Cardiac muscle cell (in vitro differentiated cells and primary cell): ENCODE measurements at regions not wholly inside any gene's neighbourhood (a gene's known extent, or its start where the extent isn't known, plus 50 kb on each side); places are given as distances from the start of the nearest gene placed in this dataset.
A peak's percentile ranks its signal among the peaks of the same experiment; 100 is the strongest.

Experiments
- DNase-seq, 2 donors: peaks; one replicate each; pipeline versions ENCODE4 v3.0.0 to v3.0.0-alpha.2; 2010 to 2017; ENCODE audit warnings: low read depth in 1 of 2, low spot score in 1 of 2
- H3K27ac ChIP-seq: fragments of 200-600 bp; sonication (generic); 2 replicates; pipeline ENCODE4 v1.5.1; 2016
- H3K27me3 ChIP-seq: fragments of 200-600 bp; sonication (generic); 2 replicates; pipeline ENCODE4 v1.6.0; 2016; ENCODE audit warnings: control low read depth
- H3K36me3 ChIP-seq: fragments of 200-600 bp; sonication (generic); 2 replicates; pipeline ENCODE4 v1.5.1; 2016; ENCODE audit warnings: control low read depth
- H3K4me1 ChIP-seq: fragments of 200-600 bp; sonication (generic); 2 replicates; pipeline ENCODE4 v1.8.1; 2017; ENCODE audit warnings: low read depth, mild to moderate bottlenecking, mixed run types
- H3K4me3 ChIP-seq: fragments of 200-600 bp; sonication (generic); 2 replicates; pipeline ENCODE4 v1.5.1; 2016; ENCODE audit warnings: mild to moderate bottlenecking
- H3K9me3 ChIP-seq: fragments of 200-600 bp; sonication (generic); 2 replicates; pipeline ENCODE4 v1.5.1; 2017; ENCODE audit warnings: low read depth, mild to moderate bottlenecking, control low read depth
- CTCF ChIP-seq: IDR thresholded peaks from 2 replicates; pipeline ENCODE4 v1.5.1; 2012; ENCODE audit warnings: low read depth, mild to moderate bottlenecking, low read length

DNA sequence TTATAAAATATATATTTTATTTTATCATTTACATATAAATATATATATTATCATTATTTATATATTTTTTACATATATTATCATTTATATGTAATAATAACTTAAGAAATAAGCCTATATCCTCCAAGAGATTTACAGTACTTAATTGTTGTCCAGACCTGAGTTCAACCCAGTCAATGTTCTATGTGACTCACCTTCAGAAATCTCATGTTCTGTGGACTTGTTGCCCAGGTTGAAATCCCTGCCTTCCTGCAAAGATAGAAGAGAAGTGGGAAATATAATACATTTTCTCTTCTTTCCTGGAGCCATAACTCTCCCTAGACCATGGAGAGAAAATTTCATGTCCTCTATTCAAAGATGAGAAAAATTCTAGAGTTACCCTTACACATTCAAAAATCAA lies 247.3 kb downstream of the PARM1 start:
- no peaks in the 10 kb centered on the region for H3K36me3 ChIP-seq
- no peaks in the 10 kb centered on the region for H3K9me3 ChIP-seq
- no peaks in the 10 kb centered on the region for H3K27me3 ChIP-seq
- peaks cover 5% of the 10 kb centered on the region for H3K4me1 ChIP-seq
- no peak overlapping the region for H3K4me3 ChIP-seq
- no peak overlapping the region for H3K27ac ChIP-seq
- TF ChIP-seq CTCF: no peak
- no peak for DNase-seq

GRCh38 chr4:75179510-75179909 lies 246.6 kb downstream of the PARM1 start:
- no peaks in the 10 kb centered on the region for H3K36me3 ChIP-seq
- DNase-seq: peak in 1 of 2 donors; percentile 18
- no peak for TF ChIP-seq CTCF
- H3K27me3 ChIP-seq: no peaks in the 10 kb centered on the region
- no peak overlapping the region for H3K4me3 ChIP-seq
- H3K9me3 ChIP-seq: no peaks in the 10 kb centered on the region
- H3K4me1 ChIP-seq: peaks cover 5% of the 10 kb centered on the region
- H3K27ac ChIP-seq: no peak overlapping the region

GRCh38 chr4:75172551-75172950 lies 239.6 kb downstream of the PARM1 start:
- Histone ChIP-seq H3K27ac (no peak overlapping the region), H3K4me3 (no peak overlapping the region), H3K9me3 (no peaks in the 10 kb centered on the region), H3K36me3 (no peaks in the 10 kb centered on the region), H3K27me3 (no peaks in the 10 kb centered on the region), H3K4me1 (no peaks in the 10 kb centered on the region)
- TF ChIP-seq CTCF: no peak
- no peak for DNase-seq

- Histone ChIP-seq H3K4me3 (no peak overlapping the region), H3K9me3 (no peaks in the 10 kb centered on the region), H3K27me3 (no peaks in the 10 kb centered on the region), H3K4me1 (no peaks in the 10 kb centered on the region), H3K36me3 (no peaks in the 10 kb centered on the region), H3K27ac (no peak overlapping the region)
- no peak for TF ChIP-seq CTCF
- DNase-seq: no peak
These were observed 236.5 kb downstream of the PARM1 start for GRCh38 chr4:75169427-75169826.

DNA sequence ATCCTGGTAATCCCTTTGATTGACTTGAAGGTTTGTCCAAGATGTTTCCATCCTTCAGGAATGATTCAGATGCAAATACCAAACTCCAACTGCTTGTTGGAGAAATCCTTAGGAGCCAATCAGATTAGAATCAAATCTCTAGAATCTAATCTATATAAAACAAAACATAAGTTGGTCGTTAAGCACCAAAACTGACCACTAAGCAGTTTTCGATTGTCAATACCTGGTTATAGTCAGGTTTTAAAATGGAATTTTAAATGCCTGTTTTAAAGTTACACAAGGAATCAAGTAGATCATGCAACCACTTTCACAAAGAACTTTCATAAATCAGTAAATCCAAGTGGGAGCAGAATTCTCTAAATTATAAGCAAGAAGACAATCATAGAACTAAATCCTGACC lies 236.1 kb downstream of the PARM1 start:
- Histone ChIP-seq H3K27me3 (no peaks in the 10 kb centered on the region), H3K27ac (no peak overlapping the region)

More for the DNA sequence above, 236.1 kb downstream of the PARM1 start:
- TF ChIP-seq CTCF: no peak
- no peaks in the 10 kb centered on the region for H3K4me1 ChIP-seq
- DNase-seq: no peak
- H3K9me3 ChIP-seq: no peaks in the 10 kb centered on the region
- H3K36me3 ChIP-seq: no peaks in the 10 kb centered on the region
- H3K4me3 ChIP-seq: no peak overlapping the region
